OCI-M1 (cell line): ENCODE measurements at regions not wholly inside any gene's neighbourhood (a gene's known extent, or its start where the extent isn't known, plus 50 kb on each side); places are given as distances from the start of the nearest gene placed in this dataset.
A peak's percentile ranks its signal among the peaks of the same experiment; 100 is the strongest.

Experiments used
- DNase-seq: peaks from one replicate; lab custom pipeline; 2025; lab: John Stamatoyannopoulos, UW

- DNase-seq: no peak
Observed at GRCh38 chr14:57943541-57943940, 77.6 kb upstream of the SLC35F4 start.

DNA sequence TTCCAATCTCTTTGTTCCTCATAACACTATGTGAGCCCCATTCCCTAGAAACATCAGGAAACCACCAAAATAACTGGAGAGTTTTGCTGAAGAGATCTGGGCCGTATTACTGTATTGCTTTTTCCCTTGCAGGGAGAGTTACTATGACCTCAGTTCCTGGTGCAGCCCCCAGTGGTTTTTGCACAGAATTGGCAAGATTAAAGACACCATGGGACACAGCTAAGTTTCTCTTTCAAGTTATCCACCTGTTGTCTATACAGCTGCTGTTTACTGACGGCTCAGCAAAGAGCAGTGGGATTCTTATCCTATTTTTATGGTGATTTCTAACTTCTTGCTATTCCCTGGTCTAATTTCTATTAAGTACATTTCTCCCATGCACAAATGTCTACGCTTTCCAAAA, 77.1 kb upstream of the SLC35F4 start:
- no peak for DNase-seq

GRCh38 chr14:57939084-57939483, 73.2 kb upstream of the SLC35F4 start:
- DNase-seq: no peak

DNA sequence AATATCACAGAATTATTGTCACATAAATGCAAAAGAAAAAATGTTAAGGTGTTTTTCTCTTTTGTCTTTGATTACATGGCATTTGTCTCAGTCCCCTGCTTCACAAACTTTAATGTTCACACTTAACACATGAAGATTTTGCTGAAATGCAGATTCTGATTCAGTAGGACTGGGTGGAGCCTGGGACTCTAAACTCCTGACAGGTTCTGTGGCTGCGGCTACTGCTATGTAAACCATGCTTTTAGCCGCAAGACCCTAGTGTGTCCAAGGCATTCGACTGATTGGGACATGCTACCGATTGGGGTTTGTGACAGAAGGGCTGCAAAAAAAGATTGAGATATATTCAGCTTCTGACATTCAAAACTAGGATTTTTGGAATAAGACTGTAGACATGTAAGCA, 72.6 kb upstream of the SLC35F4 start:
- DNase-seq: no peak

- DNase-seq: no peak
Observed at GRCh38 chr14:57937676-57938075, 71.8 kb upstream of the SLC35F4 start.

- DNase-seq: no peak
Observed at GRCh38 chr14:57933349-57933748, 67.5 kb upstream of the SLC35F4 start.

DNA sequence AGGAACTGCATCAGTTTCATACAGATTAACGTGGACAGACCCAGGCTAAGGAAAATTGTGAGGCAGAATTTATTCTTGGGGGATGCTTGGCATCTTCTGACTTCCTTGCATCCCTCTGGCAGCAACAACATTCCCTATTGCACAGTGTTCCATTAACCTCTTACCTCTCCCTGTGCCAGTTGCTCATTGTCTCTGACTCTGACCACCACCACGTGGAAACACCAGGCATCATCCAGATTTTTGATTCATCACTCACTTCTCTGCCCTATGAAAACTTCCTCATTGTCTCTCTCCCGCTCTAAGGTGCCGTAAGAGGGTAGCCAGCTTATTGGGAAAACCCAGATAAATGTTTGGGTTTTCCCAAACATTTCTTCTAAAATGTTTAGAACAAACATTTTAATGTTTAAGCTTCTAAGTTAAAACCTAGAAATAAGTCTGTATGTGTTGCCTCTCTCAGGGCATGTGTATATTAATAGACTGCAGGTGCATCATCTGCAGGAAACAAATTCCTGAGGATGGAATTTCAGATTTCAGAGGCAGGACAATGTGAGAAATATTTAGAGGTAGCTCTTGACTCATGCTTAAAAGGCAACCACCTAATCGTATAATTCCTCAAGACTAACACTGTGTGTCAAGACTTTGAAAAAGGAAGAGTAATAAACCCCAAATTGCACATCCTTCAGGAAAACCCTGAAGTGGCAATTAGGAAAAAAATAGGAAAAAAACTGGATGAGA, 64.5 kb upstream of the SLC35F4 start:
- no peak for DNase-seq

GRCh38 chr14:57928732-57929131, 62.8 kb upstream of the SLC35F4 start:
- DNase-seq: peak; percentile 23

- DNase-seq: no peak
Observed at GRCh38 chr14:57921377-57921776, 55.5 kb upstream of the SLC35F4 start.

DNA sequence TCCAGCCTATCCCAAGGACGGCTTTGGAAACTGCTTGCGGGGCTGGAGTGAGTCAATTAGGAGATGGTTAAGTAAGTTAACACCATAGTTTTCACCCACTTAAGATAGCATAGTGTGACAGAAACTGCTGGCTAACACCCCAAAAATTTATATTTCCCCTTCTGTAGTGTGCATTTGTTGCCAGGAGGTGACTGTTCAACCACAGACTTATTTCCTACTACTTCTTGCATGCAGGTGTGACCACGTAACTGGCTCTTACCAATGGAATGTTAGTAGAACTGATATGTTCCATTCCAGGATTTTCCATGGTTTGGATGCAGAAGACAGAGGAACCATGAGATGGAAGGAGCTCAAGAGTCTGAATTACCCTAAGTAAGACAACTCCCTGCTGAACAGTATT, 52.9 kb upstream of the SLC35F4 start:
- DNase-seq: no peak
